Gastroesophageal sphincter (tissue), 4 donors: ENCODE measurements at regions not wholly inside any gene's neighbourhood (a gene's known extent, or its start where the extent isn't known, plus 50 kb on each side); places are given as distances from the start of the nearest gene placed in this dataset.
A peak's percentile ranks its signal among the peaks of the same experiment; 100 is the strongest.
"Not testable (repeated sequence)": the region's sequence is repeated elsewhere in the genome, so short reads cannot be mapped to it uniquely, and the experiment has no call there.

Source experiments
- ATAC-seq: fragments of 150-250 bp; one replicate; pipeline ENCODE4 v1.9.1; 2016; ENCODE audit warnings: mild to moderate bottlenecking, moderate library complexity
- H3K27ac ChIP-seq, 4 donors: fragments of 200-600 bp; sonication (generic) in 3 of 4; 1 replicate in 3 of 4; 2 replicates in 1 of 4; pipeline ENCODE4 v1.5.1; 2016 to 2019
- H3K27me3 ChIP-seq: fragments of 200-600 bp; sonication (generic); one replicate; pipeline ENCODE4 v1.5.1; 2019
- H3K36me3 ChIP-seq, 2 donors: fragments of 200-600 bp; sonication (generic); one replicate each; pipeline ENCODE4 v1.5.1; 2019; ENCODE audit warnings: control low read depth in 1 of 2
- H3K4me1 ChIP-seq, 3 donors: fragments of 200-600 bp; sonication (generic); 1 replicate in 2 of 3; 2 replicates in 1 of 3; pipeline ENCODE4 v1.5.1; 2016 to 2019; ENCODE audit warnings: control low read depth in 2 of 3
- H3K4me3 ChIP-seq, 2 donors: fragments of 200-600 bp; sonication (generic); one replicate each; pipeline ENCODE4 v1.5.1; 2019; ENCODE audit warnings: mild to moderate bottlenecking in 1 of 2, moderate library complexity in 1 of 2
- H3K9me3 ChIP-seq, 3 donors: fragments of 200-600 bp; sonication (generic); one replicate each; pipeline ENCODE4 v1.5.1; 2017 to 2019; ENCODE audit warnings: control low read depth in 2 of 3
- EP300 ChIP-seq: sonication (generic); formaldehyde crosslinking; IDR thresholded peaks from one replicate; pipeline ENCODE4 v1.6.1; 2017; ENCODE audit warnings: antibody characterized with exemption, mild to moderate bottlenecking
- POLR2A ChIP-seq, 2 donors: fragments of 450-650 bp; IDR thresholded peaks; one replicate each; pipeline ENCODE4 v1.6.1; 2017; ENCODE audit warnings: antibody characterized with exemption in 2 of 2, mild to moderate bottlenecking in 2 of 2, moderate library complexity in 1 of 2
- POLR2AphosphoS5 ChIP-seq: sonication (generic); formaldehyde crosslinking; IDR thresholded peaks from one replicate; pipeline ENCODE4 v1.6.1; 2017; ENCODE audit warnings: antibody characterized with exemption
- WGBS, 2 donors: methylation state at CpG; one replicate each; pipeline ENCODE4 v1.1.5; 2018; ENCODE audit warnings: low coverage in 1 of 2; 5-methylcytosine and 5-hydroxymethylcytosine counted together
- TF ChIP-seq, protein P1 (sequence below), 4 experiments: fragments of 200-600 bp in 2 of 4; fragments of 450-650 bp in 2 of 4; sonication (generic) in 1 of 4; IDR thresholded peaks; one replicate each; pipeline ENCODE4 v1.5.1; 2017 to 2019; ENCODE audit warnings: antibody characterized with exemption in 4 of 4, mild to moderate bottlenecking in 2 of 4, moderate library complexity in 2 of 4

- peak; percentile 36 for ATAC-seq
- TF ChIP-seq EP300 (no peak), POLR2A (IDR thresholded peaks at IDR 0.05) (no peak), POLR2AphosphoS5 (no peak)
- TF ChIP-seq, protein P1, sequence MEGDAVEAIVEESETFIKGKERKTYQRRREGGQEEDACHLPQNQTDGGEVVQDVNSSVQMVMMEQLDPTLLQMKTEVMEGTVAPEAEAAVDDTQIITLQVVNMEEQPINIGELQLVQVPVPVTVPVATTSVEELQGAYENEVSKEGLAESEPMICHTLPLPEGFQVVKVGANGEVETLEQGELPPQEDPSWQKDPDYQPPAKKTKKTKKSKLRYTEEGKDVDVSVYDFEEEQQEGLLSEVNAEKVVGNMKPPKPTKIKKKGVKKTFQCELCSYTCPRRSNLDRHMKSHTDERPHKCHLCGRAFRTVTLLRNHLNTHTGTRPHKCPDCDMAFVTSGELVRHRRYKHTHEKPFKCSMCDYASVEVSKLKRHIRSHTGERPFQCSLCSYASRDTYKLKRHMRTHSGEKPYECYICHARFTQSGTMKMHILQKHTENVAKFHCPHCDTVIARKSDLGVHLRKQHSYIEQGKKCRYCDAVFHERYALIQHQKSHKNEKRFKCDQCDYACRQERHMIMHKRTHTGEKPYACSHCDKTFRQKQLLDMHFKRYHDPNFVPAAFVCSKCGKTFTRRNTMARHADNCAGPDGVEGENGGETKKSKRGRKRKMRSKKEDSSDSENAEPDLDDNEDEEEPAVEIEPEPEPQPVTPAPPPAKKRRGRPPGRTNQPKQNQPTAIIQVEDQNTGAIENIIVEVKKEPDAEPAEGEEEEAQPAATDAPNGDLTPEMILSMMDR (IDR thresholded peaks at IDR 0.05): no peak
- peaks cover 0 to 22% (median 0%) of the 10 kb centered on the region in 3 donors for H3K4me1 ChIP-seq
- peaks cover 66% of the 10 kb centered on the region for H3K27me3 ChIP-seq
- WGBS, 2 donors: 30 to 64% methylated on average over 18 to 19 of the region's 40 CpGs
- H3K27ac ChIP-seq: no peak overlapping the region
- peaks cover 0 to 10% (median 0%) of the 10 kb centered on the region in 3 donors for H3K9me3 ChIP-seq
- H3K4me3 ChIP-seq: no peak overlapping the region
- H3K36me3 ChIP-seq: no peaks in the 10 kb centered on the region
These were observed 1849.3 kb upstream of the DEFB115 start for GRCh38 chr20:29408034-29408695.

DNA sequence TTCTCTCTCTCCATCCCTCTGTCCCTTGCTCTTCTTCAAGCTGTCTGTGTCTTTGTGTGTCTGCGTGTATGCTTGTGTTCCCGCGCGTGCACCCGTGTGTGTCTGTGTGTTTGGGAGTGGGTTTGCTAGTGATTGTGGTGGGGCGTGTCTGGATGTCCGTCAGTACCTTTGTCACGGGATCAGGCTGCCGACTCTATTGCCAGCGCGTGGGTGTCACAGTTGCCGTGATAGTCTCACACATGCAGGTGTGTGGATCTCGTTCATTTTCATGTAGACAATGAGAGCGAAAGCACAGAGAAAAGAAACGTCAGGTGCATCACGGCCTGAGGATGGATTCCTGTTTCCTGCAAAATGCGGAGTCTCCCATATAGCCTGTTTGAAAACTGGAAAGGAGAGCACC, 1848.8 kb upstream of the DEFB115 start:
- H3K36me3 ChIP-seq, H3K9me3 ChIP-seq, ATAC-seq, H3K27ac ChIP-seq, H3K4me3 ChIP-seq: not testable (repeated sequence)
- H3K27me3 ChIP-seq: peaks cover 66% of the 10 kb centered on the region
- WGBS, 2 donors: 37 to 68% methylated on average over 8 to 17 of the region's 17 CpGs
- H3K4me1 ChIP-seq: peaks cover 0 to 22% (median 0%) of the 10 kb centered on the region in 3 donors

DNA sequence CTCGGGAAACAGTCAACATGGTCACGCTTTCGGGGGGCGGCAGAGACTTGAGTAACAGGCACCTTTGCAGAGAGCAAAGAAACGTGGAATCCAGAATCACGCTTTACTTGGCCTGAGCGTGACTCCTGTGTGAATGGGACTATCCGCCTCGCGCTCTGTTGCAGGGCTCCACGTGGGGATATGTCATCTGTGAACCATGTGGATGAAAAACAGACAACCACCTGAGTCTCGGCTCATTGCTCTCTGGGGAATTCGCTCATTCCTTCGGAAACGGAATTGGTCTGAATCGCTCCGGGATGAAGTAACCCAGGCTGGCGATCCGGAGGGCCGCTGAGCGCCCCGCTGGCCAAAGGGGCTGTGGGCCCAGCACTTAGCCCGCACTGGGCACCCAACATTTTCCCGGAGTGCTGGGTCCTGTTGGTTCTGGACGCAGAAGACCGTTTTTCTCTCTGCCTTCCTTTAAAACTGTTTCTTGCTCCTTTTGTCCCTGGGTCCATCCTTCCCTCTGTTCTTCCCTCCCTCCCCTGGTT, 1848.2 kb upstream of the DEFB115 start:
- not testable (repeated sequence) for H3K4me3 ChIP-seq, H3K36me3 ChIP-seq, ATAC-seq, H3K9me3 ChIP-seq, H3K27ac ChIP-seq
- WGBS, 2 donors: 43 to 71% methylated on average over 6 to 22 of the region's 26 CpGs
- H3K27me3 ChIP-seq: peaks cover 64% of the 10 kb centered on the region
- peaks cover 0 to 22% (median 0%) of the 10 kb centered on the region in 3 donors for H3K4me1 ChIP-seq

DNA sequence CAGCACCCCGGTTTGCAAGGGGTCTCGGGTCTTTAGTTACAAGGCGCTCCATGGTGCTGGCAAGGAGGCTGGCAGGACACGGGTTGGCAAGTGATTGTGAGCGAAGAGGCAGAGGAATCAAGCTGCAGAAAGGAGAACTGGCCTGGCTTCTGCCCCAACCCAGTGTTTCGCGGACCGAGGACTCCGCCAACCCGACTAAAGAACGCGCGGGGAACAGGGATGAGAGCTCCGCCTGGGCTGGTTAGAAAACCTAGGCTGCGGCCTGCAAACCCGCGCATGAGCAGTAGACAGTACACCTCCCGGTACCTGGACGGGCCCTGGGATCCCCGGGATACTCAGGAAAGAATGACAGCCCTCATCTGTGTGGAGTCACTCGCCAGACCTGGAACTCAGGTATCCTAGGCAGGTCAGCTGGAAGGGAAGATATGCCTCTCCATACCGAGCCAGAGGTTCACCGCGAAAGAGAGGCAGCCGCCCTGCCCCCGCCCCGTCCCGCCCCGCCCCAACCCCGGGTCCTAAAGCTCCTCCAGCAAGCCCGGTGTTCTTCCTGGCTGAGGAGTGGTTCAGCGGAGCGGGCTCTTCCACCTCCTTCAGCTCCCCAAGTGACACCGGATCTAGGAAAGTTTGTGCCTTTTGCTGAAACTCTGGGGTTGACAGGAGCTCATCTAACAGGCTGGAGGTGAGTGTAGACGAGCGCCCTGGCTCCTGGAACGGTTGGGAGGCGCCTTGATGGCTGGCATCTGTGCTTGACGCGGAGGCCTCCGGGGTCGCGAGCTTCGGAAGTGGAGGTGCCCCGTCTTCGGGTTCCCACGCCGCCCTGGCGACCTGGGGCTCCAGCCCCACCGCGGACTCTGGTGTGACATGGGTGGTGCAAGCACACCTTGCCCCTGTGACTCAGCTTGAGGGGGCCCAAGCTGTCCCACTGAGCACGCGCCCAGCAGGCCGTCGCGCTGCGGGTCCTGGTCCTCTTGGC, 1847.3 kb upstream of the DEFB115 start:
- Histone ChIP-seq H3K4me3 (peak overlapping the region in 1 of 2 donors; percentile 43), H3K36me3 (no peaks in the 10 kb centered on the region), H3K9me3 (peaks cover 0 to 10% (median 0%) of the 10 kb centered on the region in 3 donors), H3K27ac (no peak overlapping the region), H3K4me1 (peaks cover 0 to 22% (median 0%) of the 10 kb centered on the region in 3 donors), H3K27me3 (peaks cover 68% of the 10 kb centered on the region)
- 44 to 53% methylated on average over 16 to 30 of the region's 57 CpGs for WGBS, 2 donors
- ATAC-seq: peak; percentile 26
- TF ChIP-seq POLR2AphosphoS5 (no peak), EP300 (no peak), POLR2A (IDR thresholded peaks at IDR 0.05) (no peak)
- TF ChIP-seq, protein P1 (IDR thresholded peaks at IDR 0.05): no peak

GRCh38 chr20:29410806-29411457, 1846.5 kb upstream of the DEFB115 start:
- no peak for TF ChIP-seq POLR2AphosphoS5
- TF ChIP-seq POLR2A (IDR thresholded peaks at IDR 0.05): no peak
- TF ChIP-seq, protein P1 (IDR thresholded peaks at IDR 0.05): no peak

GRCh38 chr20:29411458-29411820, 1846.0 kb upstream of the DEFB115 start:
- H3K36me3 ChIP-seq, ATAC-seq, H3K27ac ChIP-seq, H3K9me3 ChIP-seq: not testable (repeated sequence)
- Histone ChIP-seq H3K4me3 (peak overlapping the region in 1 of 2 donors; percentile 43), H3K4me1 (peaks cover 0 to 22% (median 0%) of the 10 kb centered on the region in 3 donors), H3K27me3 (peaks cover 66% of the 10 kb centered on the region)
- WGBS, 2 donors: 54% methylated on average over 12 to 15 of the region's 30 CpGs

More at GRCh38 chr20:29410806-29411457, 1846.5 kb upstream of the DEFB115 start:
- peaks cover 66% of the 10 kb centered on the region for H3K27me3 ChIP-seq
- WGBS, 2 donors: 51 to 54% methylated on average over 30 to 37 of the region's 44 CpGs
- peaks cover 0 to 22% (median 0%) of the 10 kb centered on the region in 3 donors for H3K4me1 ChIP-seq
- no peaks in the 10 kb centered on the region for H3K36me3 ChIP-seq
- H3K27ac ChIP-seq: no peak overlapping the region
- H3K4me3 ChIP-seq: peak overlapping the region in 1 of 2 donors; percentile 43
- ATAC-seq: peak; percentile 54
- H3K9me3 ChIP-seq: peaks cover 0 to 10% (median 0%) of the 10 kb centered on the region in 3 donors
